AG04449 (cell line): ENCODE measurements at regions not wholly inside any gene's neighbourhood (a gene's known extent, or its start where the extent isn't known, plus 50 kb on each side); places are given as distances from the start of the nearest gene placed in this dataset.

ENCODE experiments used
- CTCF ChIA-PET: fragments of 350-600 bp; formaldehyde crosslinking; extraction: SDS; loops from one replicate; lab custom pipeline; 2021; ENCODE audit warnings: antibody characterized with exemption; lab: Yijun Ruan, JAX
- POLR2A ChIA-PET: fragments of 400-600, 350-600 bp; formaldehyde crosslinking; extraction: SDS; loops from one replicate; lab custom pipeline; 2020; ENCODE audit warnings: antibody characterized with exemption, inconsistent platforms; lab: Yijun Ruan, JAX
- DNase-seq: peaks from one replicate; pipeline ENCODE4 v3.0.0-alpha.2; 2010; ENCODE audit warnings: low read depth, low spot score
- H3K4me3 ChIP-seq: 2 replicates; pipeline ENCODE4 v1.5.1; 2011; ENCODE audit warnings: low read depth, mild to moderate bottlenecking, control low read depth, low read length
- CTCF ChIP-seq: IDR thresholded peaks from one replicate; pipeline ENCODE4 v1.5.1; 2011; ENCODE audit warnings: mild to moderate bottlenecking, moderate library complexity, low read length, control low read depth, inconsistent platforms; ENCODE audit not compliant: insufficient read depth; ENCODE audit errors: missing control alignments

DNA sequence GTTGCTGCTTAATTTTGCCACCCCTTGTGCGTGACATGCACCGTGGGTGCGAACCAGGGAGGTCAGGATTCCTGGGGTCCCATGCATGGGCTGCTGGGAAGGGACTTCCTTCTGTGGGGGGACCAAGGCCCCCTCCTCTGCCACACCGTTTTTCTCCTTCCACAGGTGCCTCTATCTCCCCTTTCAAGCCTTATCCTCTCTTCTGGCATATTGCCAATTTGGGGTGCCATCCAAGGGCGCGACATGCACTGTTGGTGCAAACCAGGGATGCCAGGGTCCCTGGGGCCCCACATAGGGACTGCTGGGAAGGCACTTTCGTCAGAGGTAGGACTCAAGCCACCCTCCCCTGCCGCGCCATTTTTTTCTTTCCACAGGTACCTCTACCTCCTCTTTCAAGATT lies 289.0 kb downstream of the ALG10 start:
- DNase-seq = no peak
- CTCF ChIA-PET = no interaction called here
- no peak for TF ChIP-seq CTCF
- POLR2A ChIA-PET = no interaction called here
- no peak overlapping the region for H3K4me3 ChIP-seq

DNA sequence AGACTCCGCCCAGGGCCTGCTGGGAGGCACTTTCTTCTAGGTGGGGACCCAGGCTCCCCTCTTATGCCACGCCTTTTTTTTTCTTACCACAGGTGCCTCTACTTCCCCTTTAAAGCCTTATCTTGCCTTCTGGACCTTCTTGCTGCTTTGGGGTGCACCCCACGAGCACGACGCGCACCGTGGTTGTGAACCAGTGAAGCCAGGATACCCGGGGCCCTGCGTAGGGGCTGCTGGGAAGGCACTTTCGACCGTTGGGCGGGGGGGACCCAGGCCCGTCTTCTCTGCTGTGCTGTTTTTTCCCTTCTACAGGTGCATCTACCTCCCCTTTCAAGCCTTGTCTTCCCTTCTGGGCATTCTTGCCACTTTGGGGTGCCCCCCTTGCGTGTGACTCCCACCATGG lies 305.4 kb downstream of the ALG10 start:
- no peak overlapping the region for H3K4me3 ChIP-seq
- ChIA-PET POLR2A (no interaction called here), CTCF (no interaction called here)
- no peak for DNase-seq
- no peak for TF ChIP-seq CTCF

- POLR2A ChIA-PET = no interaction called here
- CTCF ChIA-PET = no interaction called here
- H3K4me3 ChIP-seq = no peak overlapping the region
- DNase-seq = no peak
- TF ChIP-seq CTCF = no peak
These were observed 311.0 kb downstream of the ALG10 start for GRCh38 chr12:34333337-34333736.

DNA sequence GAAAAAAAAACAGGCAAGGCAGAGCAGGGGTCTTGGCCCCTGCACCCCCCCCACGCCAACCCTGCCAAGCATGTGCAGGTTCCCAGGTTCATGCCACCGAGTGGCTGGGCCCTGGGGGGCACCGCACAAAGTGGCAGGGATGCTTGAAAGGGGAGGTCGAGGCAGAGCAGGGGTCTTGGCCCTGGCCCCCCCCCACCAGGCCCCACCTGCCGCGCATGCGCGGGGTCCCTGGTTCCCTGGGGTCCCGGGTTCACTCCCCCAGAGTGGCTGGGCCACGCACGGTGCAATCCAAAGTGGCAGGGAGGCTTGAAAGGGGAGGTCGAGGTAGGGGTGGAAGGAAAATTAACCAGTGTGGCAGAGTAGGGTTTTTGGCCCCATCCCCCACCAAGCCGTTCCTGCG lies 312.2 kb downstream of the ALG10 start:
- POLR2A ChIA-PET = no interaction called here
- no peak for TF ChIP-seq CTCF
- no peak overlapping the region for H3K4me3 ChIP-seq

GRCh38 chr12:34334953-34335743 lies 312.9 kb downstream of the ALG10 start:
- ChIA-PET CTCF (no interaction called here), POLR2A (no interaction called here)
- no peak for DNase-seq
- H3K4me3 ChIP-seq = no peak overlapping the region
- TF ChIP-seq CTCF = no peak

More for the DNA sequence above, 312.2 kb downstream of the ALG10 start:
- CTCF ChIA-PET = no interaction called here
- no peak for DNase-seq

GRCh38 chr12:34335819-34336262 lies 313.5 kb downstream of the ALG10 start:
- no peak for TF ChIP-seq CTCF
- ChIA-PET POLR2A (no interaction called here), CTCF (no interaction called here)
- DNase-seq = no peak
- no peak overlapping the region for H3K4me3 ChIP-seq
